ENCODE measurements at regions not wholly inside any gene's neighbourhood (a gene's known extent, or its start where the extent isn't known, plus 50 kb on each side); places are given as distances from the start of the nearest gene placed in this dataset.

- Histone ChIP-seq H3K36me3 (ENCODE audit: control insufficient read depth, insufficient read depth, low read length) (no peaks in the 10 kb centered on the region), H3K27me3 (replicated peaks; ENCODE audit: control insufficient read depth, insufficient read depth, low read length) (no peaks in the 10 kb centered on the region), H3K4me3 (replicated peaks; ENCODE audit: low read depth, low read length) (no peak overlapping the region)
- no peak for TF ChIP-seq CTCF (IDR thresholded peaks at IDR 0.05; ENCODE audit: insufficient read depth, low read length, poor library complexity, severe bottlenecking)
- no peak for DNase-seq (ENCODE audit: extremely low read depth, insufficient read length)
Measured at GRCh38 chr6:129955584-129955983, 62.8 kb upstream of the L3MBTL3 start.

GRCh38 chr6:129954749-129955431 lies 63.5 kb upstream of the L3MBTL3 start:
- Histone ChIP-seq H3K4me3 (replicated peaks; ENCODE audit: low read depth, low read length) (no peak overlapping the region), H3K27me3 (replicated peaks; ENCODE audit: control insufficient read depth, insufficient read depth, low read length) (no peaks in the 10 kb centered on the region), H3K36me3 (ENCODE audit: control insufficient read depth, insufficient read depth, low read length) (no peaks in the 10 kb centered on the region)
- no peak for DNase-seq (ENCODE audit: extremely low read depth, insufficient read length)
- no peak for TF ChIP-seq CTCF (IDR thresholded peaks at IDR 0.05; ENCODE audit: insufficient read depth, low read length, poor library complexity, severe bottlenecking)

- H3K4me3 ChIP-seq (replicated peaks; ENCODE audit: low read depth, low read length), result no peak overlapping the region
- TF ChIP-seq CTCF (IDR thresholded peaks at IDR 0.05; ENCODE audit: insufficient read depth, low read length, poor library complexity, severe bottlenecking), result no peak
- H3K36me3 ChIP-seq (ENCODE audit: control insufficient read depth, insufficient read depth, low read length), result no peaks in the 10 kb centered on the region
- no peak for DNase-seq (ENCODE audit: extremely low read depth, insufficient read length)
- no peaks in the 10 kb centered on the region; the same call in none of the 2 replicates for H3K27me3 ChIP-seq (replicated peaks; ENCODE audit: control insufficient read depth, insufficient read depth, low read length)
Measured at GRCh38 chr6:129947797-129948196, 70.6 kb upstream of the L3MBTL3 start.

GRCh38 chr6:129946439-129947140 lies 71.8 kb upstream of the L3MBTL3 start:
- TF ChIP-seq CTCF (IDR thresholded peaks at IDR 0.05; ENCODE audit: insufficient read depth, low read length, poor library complexity, severe bottlenecking), result no peak
- DNase-seq (ENCODE audit: extremely low read depth, insufficient read length), result no peak
- H3K4me3 ChIP-seq (replicated peaks; ENCODE audit: low read depth, low read length), result no peak overlapping the region
- peaks cover 2% of the 10 kb centered on the region for H3K27me3 ChIP-seq (replicated peaks; ENCODE audit: control insufficient read depth, insufficient read depth, low read length)
- H3K36me3 ChIP-seq (ENCODE audit: control insufficient read depth, insufficient read depth, low read length), result no peaks in the 10 kb centered on the region

- TF ChIP-seq CTCF (IDR thresholded peaks at IDR 0.05; ENCODE audit: insufficient read depth, low read length, poor library complexity, severe bottlenecking), result no peak
- Histone ChIP-seq H3K36me3 (ENCODE audit: control insufficient read depth, insufficient read depth, low read length) (no peaks in the 10 kb centered on the region), H3K27me3 (replicated peaks; ENCODE audit: control insufficient read depth, insufficient read depth, low read length) (peaks cover 2% of the 10 kb centered on the region), H3K4me3 (replicated peaks; ENCODE audit: low read depth, low read length) (no peak overlapping the region)
- no peak for DNase-seq (ENCODE audit: extremely low read depth, insufficient read length)
Measured at GRCh38 chr6:129943637-129944271, 74.6 kb upstream of the L3MBTL3 start.
